ENCODE measurements at regions not wholly inside any gene's neighbourhood (a gene's known extent, or its start where the extent isn't known, plus 50 kb on each side); places are given as distances from the start of the nearest gene placed in this dataset.

DNA sequence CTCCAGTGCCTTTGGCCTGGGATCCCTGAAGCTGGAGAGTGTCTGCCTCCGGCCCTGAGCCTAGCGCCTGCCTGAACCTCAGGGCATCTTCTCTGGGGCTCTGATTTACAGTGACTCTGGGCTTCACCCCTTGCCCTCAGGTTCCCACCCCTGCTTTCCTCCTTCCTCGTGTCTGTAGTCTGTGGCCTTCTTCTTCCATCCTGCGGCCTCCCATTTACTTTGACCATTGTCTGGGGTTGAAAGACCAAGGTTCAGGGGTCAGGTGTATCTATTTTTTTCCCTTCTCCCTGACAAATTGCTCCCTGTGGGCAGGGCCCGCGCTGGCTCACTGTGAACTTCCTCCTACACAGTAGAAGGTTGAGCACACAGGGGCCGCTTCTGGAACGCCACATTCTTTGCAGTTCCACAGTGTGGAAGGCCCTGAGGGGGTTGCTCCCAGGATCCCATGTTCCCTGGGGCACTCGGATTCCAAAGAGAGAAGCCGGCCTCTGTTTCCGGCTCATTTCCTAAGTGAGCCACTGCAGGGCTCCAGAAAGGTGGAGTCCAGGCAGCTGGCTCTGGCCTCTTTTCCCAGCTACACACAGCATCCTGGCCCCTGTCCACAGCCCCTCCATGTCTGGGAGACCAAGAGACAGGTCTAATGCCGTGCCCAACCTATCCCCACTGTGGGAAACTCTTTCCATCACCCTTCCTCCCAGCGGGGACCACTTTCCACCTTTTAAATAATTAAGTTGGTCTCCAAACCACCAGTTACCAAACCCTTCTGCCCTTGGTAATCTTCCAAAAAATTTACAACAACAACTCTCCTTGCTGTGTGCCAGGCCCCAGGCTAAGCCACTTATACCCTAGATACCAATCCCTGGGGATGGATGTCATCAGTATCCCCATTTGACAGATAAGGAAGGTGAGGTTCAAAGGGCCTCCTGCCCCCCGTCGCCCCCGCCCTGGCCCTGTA, 140.3 kb upstream of the IER5L start:
- no peak overlapping the region for H3K4me3 ChIP-seq (IDR thresholded peaks at IDR 0.05; ENCODE audit: insufficient read depth, low read depth, low read length)
- H3K36me3 ChIP-seq (ENCODE audit: insufficient read depth) = no peaks in the 10 kb centered on the region
- peak overlapping the region; percentile 53; the same call in 1 of the 2 replicates for H2AFZ ChIP-seq (ENCODE audit: low read depth)
- no peak overlapping the region for H3K4me2 ChIP-seq
- H3K4me1 ChIP-seq (ENCODE audit: low read depth, poor library complexity, severe bottlenecking) = peaks cover 53% of the 10 kb centered on the region
- no peaks in the 10 kb centered on the region for H3K79me2 ChIP-seq (ENCODE audit: insufficient read depth, low read depth)
- H3K27me3 ChIP-seq (ENCODE audit: insufficient read depth, low read depth) = no peaks in the 10 kb centered on the region
- no peak overlapping the region for H3K27ac ChIP-seq
- H3K9ac ChIP-seq = no peak overlapping the region
- TF ChIP-seq, protein P1, sequence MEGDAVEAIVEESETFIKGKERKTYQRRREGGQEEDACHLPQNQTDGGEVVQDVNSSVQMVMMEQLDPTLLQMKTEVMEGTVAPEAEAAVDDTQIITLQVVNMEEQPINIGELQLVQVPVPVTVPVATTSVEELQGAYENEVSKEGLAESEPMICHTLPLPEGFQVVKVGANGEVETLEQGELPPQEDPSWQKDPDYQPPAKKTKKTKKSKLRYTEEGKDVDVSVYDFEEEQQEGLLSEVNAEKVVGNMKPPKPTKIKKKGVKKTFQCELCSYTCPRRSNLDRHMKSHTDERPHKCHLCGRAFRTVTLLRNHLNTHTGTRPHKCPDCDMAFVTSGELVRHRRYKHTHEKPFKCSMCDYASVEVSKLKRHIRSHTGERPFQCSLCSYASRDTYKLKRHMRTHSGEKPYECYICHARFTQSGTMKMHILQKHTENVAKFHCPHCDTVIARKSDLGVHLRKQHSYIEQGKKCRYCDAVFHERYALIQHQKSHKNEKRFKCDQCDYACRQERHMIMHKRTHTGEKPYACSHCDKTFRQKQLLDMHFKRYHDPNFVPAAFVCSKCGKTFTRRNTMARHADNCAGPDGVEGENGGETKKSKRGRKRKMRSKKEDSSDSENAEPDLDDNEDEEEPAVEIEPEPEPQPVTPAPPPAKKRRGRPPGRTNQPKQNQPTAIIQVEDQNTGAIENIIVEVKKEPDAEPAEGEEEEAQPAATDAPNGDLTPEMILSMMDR (conservative IDR thresholded peaks at IDR 0.05; ENCODE audit: low read depth, low read length) = no peak
- H4K20me1 ChIP-seq (ENCODE audit: insufficient read depth) = no peaks in the 10 kb centered on the region

DNA sequence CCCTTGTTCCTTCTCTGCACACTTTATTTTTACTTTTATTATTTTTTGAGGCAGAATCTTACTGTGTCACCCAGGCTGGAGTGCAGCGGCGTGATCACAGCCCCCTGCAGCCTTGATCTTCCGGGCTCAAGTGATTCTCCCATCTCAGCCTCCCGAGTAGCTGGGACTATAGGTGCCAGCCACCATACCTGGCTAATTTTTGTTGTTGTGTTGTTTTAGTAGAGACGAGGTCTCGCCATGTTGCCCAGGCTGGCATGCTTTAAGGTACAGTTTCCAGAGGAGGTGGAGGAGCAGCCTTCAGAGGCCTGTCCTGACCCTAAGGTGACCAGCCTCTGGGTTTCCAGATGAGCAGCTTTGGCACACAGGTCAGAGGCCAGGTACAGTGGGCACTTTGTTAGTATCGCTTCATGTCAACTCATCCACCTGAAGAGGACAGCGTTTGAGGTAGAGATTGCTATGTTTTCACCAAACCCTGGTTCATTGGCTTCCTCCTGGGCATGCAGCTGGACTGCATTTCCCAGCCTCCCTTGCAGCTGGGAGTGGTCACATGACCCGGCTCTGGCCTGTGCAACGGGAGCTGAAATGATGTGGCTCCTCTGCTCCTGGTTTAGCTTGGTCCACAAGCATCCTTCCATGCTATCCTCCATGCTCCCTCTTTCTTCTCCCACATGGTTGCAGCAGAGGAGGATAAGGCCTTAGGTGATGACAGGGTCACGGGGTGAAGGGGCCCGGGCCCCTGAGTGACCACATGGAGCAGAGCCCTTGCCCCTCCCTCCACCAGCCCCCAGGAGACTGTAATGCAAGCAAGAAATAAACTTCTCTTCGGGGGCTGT, 139.3 kb upstream of the IER5L start:
- no peaks in the 10 kb centered on the region for H3K27me3 ChIP-seq (ENCODE audit: insufficient read depth, low read depth)
- TF ChIP-seq, protein P1 (conservative IDR thresholded peaks at IDR 0.05; ENCODE audit: low read depth, low read length) = no peak
- peak overlapping the region; percentile 53 for H2AFZ ChIP-seq (ENCODE audit: low read depth)
- H3K27ac ChIP-seq = no peak overlapping the region
- no peaks in the 10 kb centered on the region for H4K20me1 ChIP-seq (ENCODE audit: insufficient read depth)
- no peak overlapping the region for H3K4me3 ChIP-seq (IDR thresholded peaks at IDR 0.05; ENCODE audit: insufficient read depth, low read depth, low read length)
- H3K4me2 ChIP-seq = no peak overlapping the region
- H3K36me3 ChIP-seq (ENCODE audit: insufficient read depth) = no peaks in the 10 kb centered on the region
- H3K4me1 ChIP-seq (ENCODE audit: low read depth, poor library complexity, severe bottlenecking) = peaks cover 51% of the 10 kb centered on the region
- H3K79me2 ChIP-seq (ENCODE audit: insufficient read depth, low read depth) = no peaks in the 10 kb centered on the region
- no peak overlapping the region for H3K9ac ChIP-seq

DNA sequence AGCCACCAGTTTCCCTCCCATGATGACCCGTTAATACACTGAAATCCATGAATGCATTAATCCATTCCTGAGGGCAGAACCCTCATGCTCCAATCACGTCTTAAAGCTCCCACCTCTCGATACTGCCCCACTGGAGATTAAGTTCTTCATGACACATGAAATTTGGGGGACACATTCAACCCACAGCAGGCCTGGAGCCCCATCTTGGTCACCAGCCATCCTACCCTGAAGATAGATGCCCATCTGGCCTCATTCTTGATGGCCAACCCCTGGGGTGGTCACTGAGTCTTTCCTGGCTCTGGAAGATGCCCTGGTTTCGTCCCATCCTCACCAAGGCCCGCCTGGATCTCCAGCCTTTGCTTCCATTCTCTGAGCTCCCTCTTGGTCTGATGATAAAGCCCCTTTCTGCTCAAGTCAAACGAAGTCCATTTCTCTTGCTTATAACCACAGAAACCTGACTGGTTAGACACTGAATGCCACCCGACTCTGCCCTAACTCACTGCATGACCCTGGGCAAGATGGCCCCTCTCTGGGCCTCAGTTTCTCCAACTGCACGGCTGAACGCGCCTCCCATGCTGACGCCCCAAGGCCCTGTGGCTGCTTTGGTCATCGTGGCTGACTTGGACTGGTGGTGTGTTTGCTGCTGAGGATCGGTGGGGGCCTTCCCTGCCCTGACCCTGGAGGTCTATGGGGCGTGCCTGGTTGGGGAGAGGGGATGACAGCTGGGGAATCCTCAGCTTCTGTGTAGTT, 138.4 kb upstream of the IER5L start:
- H4K20me1 ChIP-seq (ENCODE audit: insufficient read depth) = no peaks in the 10 kb centered on the region
- TF ChIP-seq, protein P1 (conservative IDR thresholded peaks at IDR 0.05; ENCODE audit: low read depth, low read length) = no peak
- H3K36me3 ChIP-seq (ENCODE audit: insufficient read depth) = no peaks in the 10 kb centered on the region
- H3K4me1 ChIP-seq (ENCODE audit: low read depth, poor library complexity, severe bottlenecking) = peaks cover 41% of the 10 kb centered on the region
- H3K9ac ChIP-seq = no peak overlapping the region
- H3K79me2 ChIP-seq (ENCODE audit: insufficient read depth, low read depth) = no peaks in the 10 kb centered on the region
- no peak overlapping the region for H3K27ac ChIP-seq
- H3K4me3 ChIP-seq (IDR thresholded peaks at IDR 0.05; ENCODE audit: insufficient read depth, low read depth, low read length) = no peak overlapping the region
- no peak overlapping the region for H3K4me2 ChIP-seq
- no peaks in the 10 kb centered on the region for H3K27me3 ChIP-seq (ENCODE audit: insufficient read depth, low read depth)
- no peak overlapping the region for H2AFZ ChIP-seq (ENCODE audit: low read depth)

DNA sequence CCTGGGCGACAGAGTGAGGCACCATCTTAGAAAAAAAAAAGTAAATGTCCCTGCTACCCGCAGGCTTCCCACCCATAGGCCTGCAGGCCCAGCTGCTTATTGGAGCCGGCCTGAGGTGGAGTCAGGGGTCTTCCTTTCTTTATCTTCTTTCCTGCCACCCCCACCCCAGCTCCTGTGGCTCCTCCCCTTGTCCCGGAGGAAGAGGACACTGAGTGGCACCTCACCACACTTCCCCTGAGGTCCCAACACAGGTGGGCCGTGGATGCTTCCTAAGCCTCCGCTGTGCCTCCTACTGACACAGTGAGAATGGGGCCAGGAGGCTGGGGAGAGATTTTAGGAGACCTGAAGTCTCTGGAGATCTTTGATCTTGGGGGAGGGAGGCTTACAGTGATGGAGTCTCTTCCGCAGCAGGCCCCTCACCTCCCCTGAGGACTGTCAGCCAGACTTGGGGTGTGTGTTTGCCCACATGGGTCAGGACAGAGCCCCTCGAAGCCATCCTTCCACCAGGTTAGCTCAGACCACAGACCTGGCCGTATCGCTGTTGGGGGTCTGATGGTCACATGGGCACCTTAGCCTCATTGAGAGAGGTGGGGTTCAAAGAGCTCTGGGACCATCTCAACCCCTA, 135.4 kb upstream of the IER5L start:
- TF ChIP-seq, protein P1 (conservative IDR thresholded peaks at IDR 0.05; ENCODE audit: low read depth, low read length) = no peak
- Histone ChIP-seq H3K36me3 (ENCODE audit: insufficient read depth) (no peaks in the 10 kb centered on the region), H3K4me2 (no peak overlapping the region), H3K27ac (no peak overlapping the region), H4K20me1 (ENCODE audit: insufficient read depth) (no peaks in the 10 kb centered on the region), H2AFZ (ENCODE audit: low read depth) (no peak overlapping the region), H3K9ac (no peak overlapping the region), H3K4me3 (IDR thresholded peaks at IDR 0.05; ENCODE audit: insufficient read depth, low read depth, low read length) (no peak overlapping the region), H3K27me3 (ENCODE audit: insufficient read depth, low read depth) (no peaks in the 10 kb centered on the region), H3K79me2 (ENCODE audit: insufficient read depth, low read depth) (no peaks in the 10 kb centered on the region), H3K4me1 (ENCODE audit: low read depth, poor library complexity, severe bottlenecking) (peaks cover 18% of the 10 kb centered on the region)
